ENCODE measurements at regions not wholly inside any gene's neighbourhood (a gene's known extent, or its start where the extent isn't known, plus 50 kb on each side); places are given as distances from the start of the nearest gene placed in this dataset.
"Not testable (repeated sequence)": the region's sequence is repeated elsewhere in the genome, so short reads cannot be mapped to it uniquely, and the experiment has no call there.

DNA sequence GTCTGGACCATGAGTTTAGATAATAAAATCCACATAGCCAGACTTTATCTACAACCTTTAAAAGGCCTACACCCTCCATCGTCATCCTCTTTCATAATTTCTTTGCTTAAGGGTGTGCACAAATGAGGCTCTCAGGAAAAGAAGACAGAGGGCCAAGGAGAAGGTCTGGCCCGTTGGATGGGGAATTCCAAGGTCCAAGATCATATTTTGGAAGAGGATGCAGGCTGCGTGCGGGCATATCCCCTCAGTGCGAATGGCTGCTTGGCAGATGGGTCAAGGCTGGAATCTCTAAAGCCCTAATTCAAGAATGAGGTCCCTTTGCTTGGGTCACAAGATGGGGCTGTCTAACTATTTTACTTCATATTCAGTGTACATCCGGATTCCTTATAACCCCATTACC lies 782.2 kb upstream of the NCAM2 start:
- DNase-seq (ENCODE audit: low read depth in 1 of 2, low spot score in 2 of 2) = no peak
- Histone ChIP-seq H3K9me3 (replicated peaks) (0 out of 2 replicates have a peak, but pooled peaks cover 3% of the 10 kb centered on the region), H3K27me3 (replicated peaks) (no peaks in the 10 kb centered on the region), H3K4me3 (no peak overlapping the region), H3K36me3 (no peaks in the 10 kb centered on the region), H3K4me1 (replicated peaks) (no peaks in the 10 kb centered on the region), H3K27ac (no peak overlapping the region)

GRCh38 chr21:20220586-20220985 lies 777.6 kb upstream of the NCAM2 start:
- no peaks in the 10 kb centered on the region for H3K4me1 ChIP-seq (replicated peaks)
- DNase-seq (ENCODE audit: low read depth in 1 of 2, low spot score in 2 of 2) = no peak
- no peaks in the 10 kb centered on the region for H3K36me3 ChIP-seq
- 0 out of 2 replicates have a peak, but pooled peaks cover 3% of the 10 kb centered on the region for H3K9me3 ChIP-seq (replicated peaks)
- H3K27me3 ChIP-seq (replicated peaks) = no peaks in the 10 kb centered on the region
- no peak overlapping the region for H3K4me3 ChIP-seq
- no peak overlapping the region for H3K27ac ChIP-seq

GRCh38 chr21:20221981-20222380 lies 776.2 kb upstream of the NCAM2 start:
- H3K36me3 ChIP-seq; H3K9me3 ChIP-seq (replicated peaks); H3K27ac ChIP-seq; H3K4me3 ChIP-seq; DNase-seq (ENCODE audit: low read depth in 1 of 2, low spot score in 2 of 2); H3K27me3 ChIP-seq (replicated peaks); H3K4me1 ChIP-seq (replicated peaks): not testable (repeated sequence)

DNA sequence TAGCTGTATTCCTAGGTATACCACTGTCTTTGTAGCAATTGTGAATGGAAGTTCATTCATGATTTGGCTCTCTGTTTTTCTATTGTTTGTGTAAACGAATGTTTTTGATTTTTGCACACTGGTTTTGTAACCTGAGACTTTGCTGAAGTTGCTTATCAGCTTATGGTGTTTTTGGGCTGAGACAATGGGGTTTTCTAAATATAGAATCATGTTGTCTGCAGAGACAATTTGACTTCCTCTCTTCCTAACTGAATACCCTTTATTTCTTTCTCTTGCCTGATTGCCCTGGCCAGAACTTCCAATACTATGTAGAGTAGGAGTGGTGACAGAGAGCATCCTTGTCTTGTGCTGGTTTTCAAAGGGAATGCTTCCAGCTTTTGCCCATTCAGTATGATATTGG lies 761.6 kb upstream of the NCAM2 start:
- H3K4me3 ChIP-seq; H3K9me3 ChIP-seq (replicated peaks); H3K27ac ChIP-seq: not testable (repeated sequence)

GRCh38 chr21:20249401-20249800 lies 748.8 kb upstream of the NCAM2 start:
- Histone ChIP-seq H3K27me3 (replicated peaks) (no peaks in the 10 kb centered on the region), H3K4me3 (no peak overlapping the region), H3K4me1 (replicated peaks) (no peaks in the 10 kb centered on the region), H3K36me3 (no peaks in the 10 kb centered on the region), H3K9me3 (replicated peaks) (peaks cover 4% of the 10 kb centered on the region; the same call in 1 of the 2 replicates), H3K27ac (no peak overlapping the region)
- DNase-seq (ENCODE audit: low read depth in 1 of 2, low spot score in 2 of 2) = no peak

More for the DNA sequence above, 761.6 kb upstream of the NCAM2 start:
- not testable (repeated sequence) for H3K4me1 ChIP-seq (replicated peaks); H3K36me3 ChIP-seq; H3K27me3 ChIP-seq (replicated peaks); DNase-seq (ENCODE audit: low read depth in 1 of 2, low spot score in 2 of 2)

DNA sequence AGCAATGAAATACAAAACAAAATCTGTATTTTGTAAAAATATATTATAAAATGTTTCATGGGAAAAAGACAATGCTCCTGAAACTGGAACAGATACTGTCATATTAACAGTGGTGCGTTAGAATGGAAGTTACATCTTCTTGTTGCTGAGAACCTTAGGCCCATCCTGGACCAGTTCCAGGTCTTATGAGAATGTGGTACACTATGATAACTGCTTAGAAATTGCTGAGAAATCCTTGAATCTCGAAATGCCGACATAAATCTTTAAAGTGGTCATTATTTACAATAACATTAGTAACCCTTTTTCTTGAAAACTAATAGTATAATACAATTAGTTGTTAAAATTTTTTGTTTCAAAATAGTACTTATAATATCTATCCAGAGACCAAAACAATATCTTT lies 747.9 kb upstream of the NCAM2 start:
- Histone ChIP-seq H3K9me3 (replicated peaks) (peaks cover 4% of the 10 kb centered on the region; the same call in 1 of the 2 replicates), H3K27ac (no peak overlapping the region), H3K36me3 (no peaks in the 10 kb centered on the region), H3K4me3 (no peak overlapping the region), H3K4me1 (replicated peaks) (no peaks in the 10 kb centered on the region), H3K27me3 (replicated peaks) (no peaks in the 10 kb centered on the region)
- DNase-seq (ENCODE audit: low read depth in 1 of 2, low spot score in 2 of 2) = no peak

DNA sequence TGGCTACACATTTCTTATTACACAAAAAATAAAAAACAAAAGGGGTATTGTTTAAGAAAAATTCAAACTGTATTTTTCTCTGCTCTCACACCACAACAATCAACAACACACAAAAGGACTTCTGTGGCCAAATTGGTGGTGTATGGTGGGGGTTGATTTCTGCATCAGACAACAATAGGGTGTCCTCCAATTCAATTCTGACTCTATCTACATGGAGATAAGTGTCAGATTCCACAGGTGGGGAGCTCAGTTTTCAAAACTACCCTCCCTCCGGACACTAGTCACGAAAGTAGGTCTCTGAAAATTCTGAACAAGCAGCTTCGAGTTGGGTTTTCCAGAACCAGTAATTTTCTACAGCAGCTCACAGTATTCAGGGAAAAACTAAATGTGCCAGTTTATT lies 744.9 kb upstream of the NCAM2 start:
- H3K27ac ChIP-seq = no peak overlapping the region
- H3K4me1 ChIP-seq (replicated peaks) = no peaks in the 10 kb centered on the region
- H3K36me3 ChIP-seq = no peaks in the 10 kb centered on the region
- no peak overlapping the region for H3K4me3 ChIP-seq
- peaks cover 4% of the 10 kb centered on the region; the same call in 1 of the 2 replicates for H3K9me3 ChIP-seq (replicated peaks)
- no peaks in the 10 kb centered on the region for H3K27me3 ChIP-seq (replicated peaks)
- no peak for DNase-seq (ENCODE audit: low read depth in 1 of 2, low spot score in 2 of 2)

- H3K4me3 ChIP-seq = no peak overlapping the region
- no peaks in the 10 kb centered on the region for H3K27me3 ChIP-seq (replicated peaks)
- no peak for DNase-seq (ENCODE audit: low read depth in 1 of 2, low spot score in 2 of 2)
- peaks cover 4% of the 10 kb centered on the region; the same call in 1 of the 2 replicates for H3K9me3 ChIP-seq (replicated peaks)
- H3K27ac ChIP-seq = no peak overlapping the region
- no peaks in the 10 kb centered on the region for H3K4me1 ChIP-seq (replicated peaks)
- no peaks in the 10 kb centered on the region for H3K36me3 ChIP-seq
Observed at GRCh38 chr21:20254964-20255363, 743.2 kb upstream of the NCAM2 start.

GRCh38 chr21:20257052-20257740 lies 741.0 kb upstream of the NCAM2 start:
- H3K36me3 ChIP-seq = no peaks in the 10 kb centered on the region
- H3K4me1 ChIP-seq (replicated peaks) = no peaks in the 10 kb centered on the region
- no peak for DNase-seq (ENCODE audit: low read depth in 1 of 2, low spot score in 2 of 2)
- peaks cover 4% of the 10 kb centered on the region; the same call in 1 of the 2 replicates for H3K9me3 ChIP-seq (replicated peaks)
- no peak overlapping the region for H3K27ac ChIP-seq
- H3K27me3 ChIP-seq (replicated peaks) = no peaks in the 10 kb centered on the region
- H3K4me3 ChIP-seq = no peak overlapping the region

DNA sequence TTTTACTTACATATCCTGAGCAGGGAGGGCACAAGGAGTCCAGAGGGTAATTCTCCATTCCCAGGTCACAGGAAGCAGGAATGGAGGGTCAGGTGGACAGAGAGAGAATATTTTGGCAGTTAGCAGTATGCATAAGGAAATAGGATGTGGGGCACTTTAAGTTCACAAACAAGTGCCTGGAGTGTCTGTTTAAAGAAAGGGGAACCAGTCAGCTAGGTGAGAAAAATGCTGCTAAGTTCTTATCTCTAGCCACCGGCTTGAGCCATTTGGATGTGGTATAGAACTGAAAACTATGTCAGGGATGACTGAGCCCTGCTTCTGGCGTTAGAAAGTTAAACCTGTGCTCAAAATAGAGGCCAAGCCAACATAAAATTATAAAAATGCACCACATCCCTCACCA lies 739.7 kb upstream of the NCAM2 start:
- DNase-seq (ENCODE audit: low read depth in 1 of 2, low spot score in 2 of 2) = no peak
- Histone ChIP-seq H3K4me1 (replicated peaks) (no peaks in the 10 kb centered on the region), H3K27ac (no peak overlapping the region), H3K27me3 (replicated peaks) (no peaks in the 10 kb centered on the region), H3K4me3 (no peak overlapping the region), H3K36me3 (no peaks in the 10 kb centered on the region), H3K9me3 (replicated peaks) (no peaks in the 10 kb centered on the region; the same call in 1 of the 2 replicates)

DNA sequence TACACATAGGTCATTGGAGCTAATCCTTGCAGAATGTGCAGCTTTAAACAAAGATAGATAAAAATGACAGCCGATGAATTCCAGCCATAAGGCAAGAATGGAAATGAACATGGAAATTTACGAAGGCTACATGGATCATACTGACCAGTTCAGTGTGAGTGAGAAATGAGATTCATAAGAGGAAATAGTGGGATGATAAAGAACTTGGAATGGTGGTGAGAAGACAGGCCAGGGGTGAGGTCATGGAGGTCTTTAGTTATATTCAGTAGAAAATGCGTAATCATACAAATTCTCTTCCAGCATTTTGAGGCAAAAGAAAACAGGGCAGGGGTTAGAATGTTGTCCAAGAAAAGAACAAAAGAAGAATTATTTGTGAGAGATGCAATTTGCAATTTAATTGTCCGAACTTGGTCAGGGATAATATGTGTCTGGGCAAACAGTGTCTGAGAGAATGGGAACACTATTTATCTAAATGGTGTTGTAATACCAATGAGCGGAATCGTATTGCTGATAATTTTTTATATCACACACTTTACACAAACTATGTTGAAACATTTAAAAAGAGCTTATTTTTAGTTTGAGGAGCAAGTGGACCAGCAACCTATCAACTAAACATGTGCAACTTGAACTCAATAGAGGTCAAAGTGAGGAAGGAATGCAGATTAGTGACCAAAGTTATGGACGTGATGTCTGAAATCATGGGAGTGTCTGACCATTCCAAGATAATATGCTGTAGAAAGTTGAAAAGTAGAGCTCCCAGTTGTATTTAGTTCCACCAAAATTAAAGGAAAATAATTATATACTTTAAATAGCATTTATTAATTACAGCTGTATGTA lies 739.0 kb upstream of the NCAM2 start:
- H3K27me3 ChIP-seq (replicated peaks) = no peaks in the 10 kb centered on the region
- DNase-seq (ENCODE audit: low read depth in 1 of 2, low spot score in 2 of 2) = no peak
- no peak overlapping the region for H3K27ac ChIP-seq
- no peak overlapping the region for H3K4me3 ChIP-seq
- no peaks in the 10 kb centered on the region for H3K36me3 ChIP-seq
- H3K4me1 ChIP-seq (replicated peaks) = no peaks in the 10 kb centered on the region
- no peaks in the 10 kb centered on the region; the same call in 1 of the 2 replicates for H3K9me3 ChIP-seq (replicated peaks)

DNA sequence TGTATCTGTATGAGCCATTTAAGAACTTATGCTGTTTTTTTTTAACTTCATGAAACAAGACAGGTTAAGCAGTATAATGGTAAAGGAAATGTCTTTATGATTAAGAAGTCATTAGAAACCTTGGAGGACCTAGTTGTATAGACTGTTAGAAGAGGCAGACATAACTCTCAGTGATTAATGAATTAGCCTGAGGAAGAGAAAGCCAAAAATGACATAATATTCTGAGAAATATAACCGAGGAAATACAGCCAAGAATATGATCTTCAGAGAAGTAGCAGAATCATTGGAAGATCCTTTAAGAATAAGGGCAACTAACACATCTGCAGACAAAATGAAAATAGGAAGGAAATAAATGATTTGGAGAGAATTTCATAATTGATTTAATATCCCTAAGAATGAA lies 738.1 kb upstream of the NCAM2 start:
- no peak overlapping the region for H3K27ac ChIP-seq
- H3K4me3 ChIP-seq = no peak overlapping the region
- no peaks in the 10 kb centered on the region for H3K27me3 ChIP-seq (replicated peaks)
- H3K4me1 ChIP-seq (replicated peaks) = no peaks in the 10 kb centered on the region
- no peaks in the 10 kb centered on the region for H3K36me3 ChIP-seq
- no peaks in the 10 kb centered on the region; the same call in 1 of the 2 replicates for H3K9me3 ChIP-seq (replicated peaks)
- no peak for DNase-seq (ENCODE audit: low read depth in 1 of 2, low spot score in 2 of 2)

DNA sequence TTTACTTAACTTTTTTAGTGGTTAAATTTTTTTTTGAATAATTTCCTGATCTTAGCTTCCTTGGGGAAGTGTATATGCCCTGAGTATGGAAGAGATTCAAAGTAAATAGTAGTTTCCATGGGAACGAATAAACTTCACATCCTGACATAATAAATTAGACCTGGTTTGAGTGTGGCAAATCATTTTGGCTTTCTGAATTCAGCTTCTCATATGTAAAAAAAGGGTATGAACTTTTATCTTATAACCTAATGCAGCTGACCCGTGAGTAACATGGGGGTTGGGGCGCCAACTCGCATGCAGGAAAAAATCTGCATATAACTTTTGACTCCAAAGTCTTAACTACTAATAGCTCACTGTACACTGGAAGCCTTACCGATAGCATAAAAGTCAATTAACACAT lies 736.8 kb upstream of the NCAM2 start:
- Histone ChIP-seq H3K9me3 (replicated peaks) (no peaks in the 10 kb centered on the region; the same call in 1 of the 2 replicates), H3K4me3 (no peak overlapping the region), H3K27ac (no peak overlapping the region), H3K27me3 (replicated peaks) (no peaks in the 10 kb centered on the region), H3K36me3 (no peaks in the 10 kb centered on the region), H3K4me1 (replicated peaks) (no peaks in the 10 kb centered on the region)
- no peak for DNase-seq (ENCODE audit: low read depth in 1 of 2, low spot score in 2 of 2)

DNA sequence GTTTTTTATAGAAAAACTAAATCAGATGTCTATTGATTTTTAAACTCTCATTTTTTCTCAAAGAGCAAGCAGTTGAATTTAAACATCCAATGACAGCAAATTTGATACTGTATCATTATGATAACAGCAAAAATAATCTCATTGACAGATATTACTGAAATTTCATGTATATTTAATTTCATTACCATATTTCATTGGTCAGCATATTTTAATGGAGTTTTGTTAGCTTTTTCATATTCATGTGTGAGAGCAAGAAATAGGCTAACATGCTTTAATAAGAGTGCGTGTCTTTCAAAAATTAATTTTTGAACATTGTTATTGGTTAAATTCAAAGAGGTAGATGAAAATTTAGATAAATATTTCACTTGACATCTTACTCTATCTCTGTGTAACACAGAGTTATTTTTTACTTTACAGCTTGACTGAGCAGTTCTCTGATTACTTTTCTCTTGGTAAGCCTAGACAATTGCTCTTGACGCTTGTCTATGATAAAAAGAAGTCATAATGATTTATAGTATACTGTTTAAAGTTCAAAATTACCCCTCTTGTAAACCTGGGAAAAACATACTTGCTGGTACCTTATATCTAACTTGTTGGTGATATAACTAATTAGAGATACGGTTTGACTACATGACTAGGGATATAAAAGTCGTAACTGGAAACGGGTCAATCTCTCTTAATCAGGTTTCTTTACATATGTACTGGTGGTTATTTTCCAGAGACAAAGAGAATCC lies 732.3 kb upstream of the NCAM2 start:
- peaks cover 3% of the 10 kb centered on the region; the same call in 1 of the 2 replicates for H3K9me3 ChIP-seq (replicated peaks)
- DNase-seq (ENCODE audit: low read depth in 1 of 2, low spot score in 2 of 2) = no peak
- no peaks in the 10 kb centered on the region for H3K4me1 ChIP-seq (replicated peaks)
- no peak overlapping the region for H3K4me3 ChIP-seq
- H3K36me3 ChIP-seq = no peaks in the 10 kb centered on the region
- H3K27ac ChIP-seq = no peak overlapping the region
- no peaks in the 10 kb centered on the region for H3K27me3 ChIP-seq (replicated peaks)

Data from SJSA1 (cell line).